Stimulated activated CD4-positive, alpha-beta T cell treated with anti-CD3 and anti-CD28 coated beads, Interleukin-2, amount 100 ng/mL, for 24 hours (primary cell): ENCODE measurements at regions not wholly inside any gene's neighbourhood (a gene's known extent, or its start where the extent isn't known, plus 50 kb on each side); places are given as distances from the start of the nearest gene placed in this dataset.

ENCODE experiments used
- DNase-seq, 2 donors: peaks; one replicate each; pipeline ENCODE4 v3.0.0-alpha.2; 2020

GRCh38 chr3:30170681-30171438 lies 435.5 kb upstream of the TGFBR2 start:
- DNase-seq: no peak

GRCh38 chr3:30174357-30174756 lies 432.0 kb upstream of the TGFBR2 start:
- no peak for DNase-seq

- no peak for DNase-seq
These were observed 425.9 kb upstream of the TGFBR2 start for GRCh38 chr3:30180310-30181177.

- DNase-seq: no peak
These were observed 425.3 kb upstream of the TGFBR2 start for GRCh38 chr3:30181178-30181465.

GRCh38 chr3:30181581-30181980 lies 424.8 kb upstream of the TGFBR2 start:
- no peak for DNase-seq

GRCh38 chr3:30183421-30183820 lies 423.0 kb upstream of the TGFBR2 start:
- DNase-seq: no peak

GRCh38 chr3:30184091-30184810 lies 422.1 kb upstream of the TGFBR2 start:
- DNase-seq: no peak

- no peak for DNase-seq
These were observed 420.5 kb upstream of the TGFBR2 start for GRCh38 chr3:30185872-30186271.

- DNase-seq: no peak
These were observed 419.6 kb upstream of the TGFBR2 start for GRCh38 chr3:30186741-30187219.

GRCh38 chr3:30187366-30187765 lies 419.0 kb upstream of the TGFBR2 start:
- DNase-seq: no peak

GRCh38 chr3:30188713-30189112 lies 417.7 kb upstream of the TGFBR2 start:
- DNase-seq: no peak

GRCh38 chr3:30189900-30190299 lies 416.5 kb upstream of the TGFBR2 start:
- no peak for DNase-seq

GRCh38 chr3:30193625-30194044 lies 412.8 kb upstream of the TGFBR2 start:
- DNase-seq: no peak

GRCh38 chr3:30195352-30195751 lies 411.0 kb upstream of the TGFBR2 start:
- no peak for DNase-seq

- no peak for DNase-seq
These were observed 408.2 kb upstream of the TGFBR2 start for GRCh38 chr3:30198162-30198561.

- peak; percentile 78 to 80 for DNase-seq
These were observed 407.2 kb upstream of the TGFBR2 start for GRCh38 chr3:30199096-30199759.

GRCh38 chr3:30199855-30200254 lies 406.5 kb upstream of the TGFBR2 start:
- no peak for DNase-seq

GRCh38 chr3:30201715-30202114 lies 404.7 kb upstream of the TGFBR2 start:
- DNase-seq: no peak

- no peak for DNase-seq
These were observed 403.1 kb upstream of the TGFBR2 start for GRCh38 chr3:30203301-30203700.

GRCh38 chr3:30204126-30204525 lies 402.3 kb upstream of the TGFBR2 start:
- no peak for DNase-seq

GRCh38 chr3:30206051-30206450 lies 400.4 kb upstream of the TGFBR2 start:
- DNase-seq: no peak

- no peak for DNase-seq
These were observed 384.8 kb upstream of the TGFBR2 start for GRCh38 chr3:30221619-30222018.

GRCh38 chr3:30222441-30222840 lies 384.0 kb upstream of the TGFBR2 start:
- DNase-seq: no peak
